ENCODE measurements at regions not wholly inside any gene's neighbourhood (a gene's known extent, or its start where the extent isn't known, plus 50 kb on each side); places are given as distances from the start of the nearest gene placed in this dataset.

DNA sequence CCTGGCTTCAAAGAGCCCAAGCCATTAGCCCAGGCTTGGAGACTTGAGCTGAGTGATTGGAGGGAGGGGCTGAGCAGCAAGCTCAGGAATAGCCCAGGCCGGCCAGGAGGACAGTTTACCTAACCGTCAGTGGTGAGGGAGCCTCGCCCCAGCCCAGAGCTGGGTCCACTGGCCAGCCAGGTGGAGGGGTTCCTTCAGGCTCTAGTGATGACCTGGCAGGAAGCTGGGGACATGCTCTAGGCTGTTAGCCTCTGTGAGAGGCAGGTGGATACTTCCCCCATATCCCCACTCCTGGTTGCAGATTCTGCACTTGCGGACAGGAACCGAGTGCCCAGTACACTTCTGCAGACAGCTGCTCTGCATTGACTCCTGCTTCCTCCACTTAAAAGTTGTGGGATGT is 61.2 kb upstream of the ANTXRL start:
- no peak overlapping the region for H3K4me2 ChIP-seq (ENCODE audit: low read length)
- no peaks in the 10 kb centered on the region for H3K9me3 ChIP-seq (ENCODE audit: insufficient read depth, low read length)
- H2AFZ ChIP-seq (ENCODE audit: low read depth, low read length), result no peak overlapping the region
- no peaks in the 10 kb centered on the region for H3K36me3 ChIP-seq (replicated peaks; ENCODE audit: low read depth, low read length)
- no peaks in the 10 kb centered on the region for H3K27me3 ChIP-seq (ENCODE audit: low read depth, low read length)
- TF ChIP-seq EZH2phosphoT487 (IDR thresholded peaks at IDR 0.05; ENCODE audit: low read depth), result no peak
- TF ChIP-seq, protein P1, sequence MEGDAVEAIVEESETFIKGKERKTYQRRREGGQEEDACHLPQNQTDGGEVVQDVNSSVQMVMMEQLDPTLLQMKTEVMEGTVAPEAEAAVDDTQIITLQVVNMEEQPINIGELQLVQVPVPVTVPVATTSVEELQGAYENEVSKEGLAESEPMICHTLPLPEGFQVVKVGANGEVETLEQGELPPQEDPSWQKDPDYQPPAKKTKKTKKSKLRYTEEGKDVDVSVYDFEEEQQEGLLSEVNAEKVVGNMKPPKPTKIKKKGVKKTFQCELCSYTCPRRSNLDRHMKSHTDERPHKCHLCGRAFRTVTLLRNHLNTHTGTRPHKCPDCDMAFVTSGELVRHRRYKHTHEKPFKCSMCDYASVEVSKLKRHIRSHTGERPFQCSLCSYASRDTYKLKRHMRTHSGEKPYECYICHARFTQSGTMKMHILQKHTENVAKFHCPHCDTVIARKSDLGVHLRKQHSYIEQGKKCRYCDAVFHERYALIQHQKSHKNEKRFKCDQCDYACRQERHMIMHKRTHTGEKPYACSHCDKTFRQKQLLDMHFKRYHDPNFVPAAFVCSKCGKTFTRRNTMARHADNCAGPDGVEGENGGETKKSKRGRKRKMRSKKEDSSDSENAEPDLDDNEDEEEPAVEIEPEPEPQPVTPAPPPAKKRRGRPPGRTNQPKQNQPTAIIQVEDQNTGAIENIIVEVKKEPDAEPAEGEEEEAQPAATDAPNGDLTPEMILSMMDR (IDR thresholded peaks at IDR 0.05; ENCODE audit: low read depth, low read length), result no peak
- no peaks in the 10 kb centered on the region for H3K4me1 ChIP-seq (ENCODE audit: low read length)
- H4K20me1 ChIP-seq (ENCODE audit: insufficient read depth, low read length), result no peaks in the 10 kb centered on the region
- H3K9ac ChIP-seq (ENCODE audit: low read length), result no peak overlapping the region
- no peak overlapping the region for H3K27ac ChIP-seq (ENCODE audit: low read length)
- no peaks in the 10 kb centered on the region for H3K79me2 ChIP-seq (ENCODE audit: low read length)
- no peak overlapping the region for H3K4me3 ChIP-seq (ENCODE audit: low read length)

DNA sequence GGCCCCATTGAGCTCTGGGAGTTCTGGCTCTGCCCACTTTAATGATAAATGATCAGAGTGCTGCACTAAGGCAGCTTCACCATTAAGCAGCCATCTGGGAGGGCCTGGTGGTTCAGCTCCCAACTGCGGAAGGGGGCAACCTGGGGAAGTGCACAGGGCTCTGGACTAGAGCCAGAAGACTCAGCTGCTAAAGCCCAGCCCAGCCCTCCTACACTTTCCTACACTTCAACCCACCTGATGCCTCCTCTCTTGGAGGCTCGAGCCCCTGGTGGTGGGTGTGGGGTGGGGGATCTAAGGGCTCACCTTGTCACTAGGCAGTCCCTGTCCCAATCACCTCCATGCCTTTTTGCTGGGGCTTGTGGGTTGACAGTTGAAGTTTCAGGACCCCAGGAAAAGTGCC is 60.6 kb upstream of the ANTXRL start:
- no peak overlapping the region for H3K27ac ChIP-seq (ENCODE audit: low read length)
- H3K9me3 ChIP-seq (ENCODE audit: insufficient read depth, low read length), result no peaks in the 10 kb centered on the region
- TF ChIP-seq, protein P1 (IDR thresholded peaks at IDR 0.05; ENCODE audit: low read depth, low read length), result no peak
- no peak for TF ChIP-seq EZH2phosphoT487 (IDR thresholded peaks at IDR 0.05; ENCODE audit: low read depth)
- no peak overlapping the region for H3K4me2 ChIP-seq (ENCODE audit: low read length)
- no peaks in the 10 kb centered on the region for H3K36me3 ChIP-seq (replicated peaks; ENCODE audit: low read depth, low read length)
- no peak overlapping the region for H3K9ac ChIP-seq (ENCODE audit: low read length)
- H4K20me1 ChIP-seq (ENCODE audit: insufficient read depth, low read length), result no peaks in the 10 kb centered on the region
- H3K27me3 ChIP-seq (ENCODE audit: low read depth, low read length), result no peaks in the 10 kb centered on the region
- H2AFZ ChIP-seq (ENCODE audit: low read depth, low read length), result no peak overlapping the region
- no peaks in the 10 kb centered on the region for H3K4me1 ChIP-seq (ENCODE audit: low read length)
- H3K4me3 ChIP-seq (ENCODE audit: low read length), result no peak overlapping the region
- H3K79me2 ChIP-seq (ENCODE audit: low read length), result no peaks in the 10 kb centered on the region

DNA sequence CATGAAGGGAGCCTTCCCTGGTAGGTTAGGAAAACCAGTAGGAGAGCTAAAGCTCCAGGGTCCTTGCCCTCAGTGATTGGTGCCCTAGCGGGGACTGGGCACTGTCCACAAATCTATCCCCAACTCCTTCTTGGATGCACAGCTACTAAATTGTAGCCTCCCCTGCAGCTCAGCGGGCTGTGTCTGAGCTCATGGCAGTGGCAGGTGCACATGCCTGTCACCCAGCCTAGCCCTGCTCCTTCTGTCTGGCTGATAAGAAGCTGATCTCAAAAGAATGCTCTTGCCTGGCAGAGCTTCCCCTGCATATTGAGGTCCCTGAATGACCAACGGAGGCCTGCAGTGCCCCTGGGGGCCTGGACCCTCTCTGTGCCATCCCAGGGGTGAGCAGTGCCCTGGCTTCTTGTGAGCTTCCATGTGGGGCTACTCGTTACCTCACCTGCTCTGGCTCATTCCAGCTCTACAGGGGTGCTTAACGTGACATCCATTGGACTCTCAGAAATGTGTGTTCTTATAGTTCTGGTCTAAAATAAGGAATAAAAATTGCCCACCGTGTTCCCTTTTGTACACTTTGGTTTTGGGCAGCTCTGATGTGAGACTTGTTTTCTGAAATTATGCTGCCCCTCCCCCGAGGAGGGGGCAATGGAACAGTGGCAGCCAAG is 59.8 kb upstream of the ANTXRL start:
- no peak for TF ChIP-seq EZH2phosphoT487 (IDR thresholded peaks at IDR 0.05; ENCODE audit: low read depth)
- TF ChIP-seq, protein P1 (IDR thresholded peaks at IDR 0.05; ENCODE audit: low read depth, low read length), result no peak
- no peak overlapping the region for H2AFZ ChIP-seq (ENCODE audit: low read depth, low read length)
- no peaks in the 10 kb centered on the region for H3K79me2 ChIP-seq (ENCODE audit: low read length)
- H4K20me1 ChIP-seq (ENCODE audit: insufficient read depth, low read length), result no peaks in the 10 kb centered on the region
- H3K9ac ChIP-seq (ENCODE audit: low read length), result no peak overlapping the region
- H3K9me3 ChIP-seq (ENCODE audit: insufficient read depth, low read length), result no peaks in the 10 kb centered on the region
- H3K27me3 ChIP-seq (ENCODE audit: low read depth, low read length), result no peaks in the 10 kb centered on the region
- no peak overlapping the region for H3K27ac ChIP-seq (ENCODE audit: low read length)
- no peaks in the 10 kb centered on the region for H3K4me1 ChIP-seq (ENCODE audit: low read length)
- H3K4me3 ChIP-seq (ENCODE audit: low read length), result no peak overlapping the region
- H3K36me3 ChIP-seq (replicated peaks; ENCODE audit: low read depth, low read length), result no peaks in the 10 kb centered on the region
- H3K4me2 ChIP-seq (ENCODE audit: low read length), result no peak overlapping the region

DNA sequence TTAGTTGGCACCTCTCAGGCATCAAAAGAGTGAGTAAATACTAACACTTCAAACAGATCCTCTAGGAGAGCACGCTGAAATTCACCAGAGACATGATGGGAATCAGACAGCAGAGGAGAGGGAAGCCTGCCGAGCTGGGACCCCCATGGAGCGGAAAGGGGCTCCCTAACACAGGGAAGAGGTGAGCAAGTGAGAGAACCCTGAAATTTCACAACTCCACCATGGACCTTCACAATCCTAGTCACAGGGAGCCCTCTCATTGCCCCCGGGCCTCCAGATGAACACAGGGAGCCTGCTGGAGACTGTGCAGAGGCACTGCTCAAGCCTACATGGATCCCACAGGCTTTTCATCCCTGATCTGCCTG is 59.2 kb upstream of the ANTXRL start:
- Histone ChIP-seq H4K20me1 (ENCODE audit: insufficient read depth, low read length) (no peaks in the 10 kb centered on the region), H3K27me3 (ENCODE audit: low read depth, low read length) (no peaks in the 10 kb centered on the region), H3K9ac (ENCODE audit: low read length) (no peak overlapping the region), H3K79me2 (ENCODE audit: low read length) (no peaks in the 10 kb centered on the region), H3K9me3 (ENCODE audit: insufficient read depth, low read length) (no peaks in the 10 kb centered on the region), H3K27ac (ENCODE audit: low read length) (no peak overlapping the region), H3K4me1 (ENCODE audit: low read length) (no peaks in the 10 kb centered on the region), H2AFZ (ENCODE audit: low read depth, low read length) (no peak overlapping the region), H3K4me2 (ENCODE audit: low read length) (no peak overlapping the region), H3K4me3 (ENCODE audit: low read length) (no peak overlapping the region), H3K36me3 (replicated peaks; ENCODE audit: low read depth, low read length) (no peaks in the 10 kb centered on the region)
- no peak for TF ChIP-seq EZH2phosphoT487 (IDR thresholded peaks at IDR 0.05; ENCODE audit: low read depth)
- TF ChIP-seq, protein P1 (IDR thresholded peaks at IDR 0.05; ENCODE audit: low read depth, low read length), result no peak
